ENCODE measurements at regions not wholly inside any gene's neighbourhood (a gene's known extent, or its start where the extent isn't known, plus 50 kb on each side); places are given as distances from the start of the nearest gene placed in this dataset.

- no peak for DNase-seq (ENCODE audit: low read depth in 3 of 3)
Observed at GRCh38 chr2:180739070-180739469, 241.3 kb upstream of the UBE2E3 start.

DNA sequence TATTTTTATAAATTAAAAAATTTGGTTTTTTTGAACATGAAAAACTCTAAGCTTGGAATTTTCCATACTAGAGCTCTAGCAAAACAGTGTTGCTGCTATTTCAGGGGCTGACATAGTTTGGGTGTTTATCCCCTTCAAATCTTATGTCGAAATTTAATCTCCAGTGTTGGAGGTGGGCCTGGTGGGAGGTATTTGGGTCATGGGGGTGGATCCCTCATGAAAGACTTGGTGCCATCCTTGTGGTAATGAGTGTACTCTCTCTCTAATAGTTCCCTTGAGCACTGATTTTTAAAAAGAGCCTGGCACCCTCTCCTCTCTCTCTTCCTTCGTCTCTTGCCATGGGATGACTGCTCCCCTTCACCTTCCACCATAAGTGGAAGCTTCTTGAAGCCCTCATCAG lies 244.6 kb upstream of the UBE2E3 start:
- DNase-seq (ENCODE audit: low read depth in 3 of 3), result no peak

GRCh38 chr2:180734382-180734781 lies 246.0 kb upstream of the UBE2E3 start:
- no peak for DNase-seq (ENCODE audit: low read depth in 3 of 3)

- DNase-seq (ENCODE audit: low read depth in 3 of 3), result no peak
Observed at GRCh38 chr2:180733330-180733729, 247.1 kb upstream of the UBE2E3 start.

DNA sequence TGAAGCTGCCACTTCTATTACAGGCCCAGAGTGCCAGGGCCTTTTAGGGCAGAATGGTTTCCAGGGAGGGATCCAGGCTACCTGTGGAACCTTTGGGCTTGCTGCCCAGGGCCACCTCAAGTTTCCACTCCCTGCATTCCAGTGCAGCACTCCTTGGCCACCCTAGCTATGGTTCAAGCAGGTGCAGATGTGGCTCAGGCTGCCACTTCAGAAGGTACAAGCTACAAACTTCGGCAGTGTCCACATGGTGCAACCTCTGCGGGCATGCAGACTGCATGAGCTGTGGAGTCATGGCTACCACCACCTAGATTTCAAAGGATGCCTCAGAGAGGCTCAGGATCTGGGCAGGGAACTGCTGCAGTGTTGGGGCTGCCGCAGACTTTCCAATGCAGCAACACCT lies 248.1 kb upstream of the UBE2E3 start:
- no peak for DNase-seq (ENCODE audit: low read depth in 3 of 3)

DNA sequence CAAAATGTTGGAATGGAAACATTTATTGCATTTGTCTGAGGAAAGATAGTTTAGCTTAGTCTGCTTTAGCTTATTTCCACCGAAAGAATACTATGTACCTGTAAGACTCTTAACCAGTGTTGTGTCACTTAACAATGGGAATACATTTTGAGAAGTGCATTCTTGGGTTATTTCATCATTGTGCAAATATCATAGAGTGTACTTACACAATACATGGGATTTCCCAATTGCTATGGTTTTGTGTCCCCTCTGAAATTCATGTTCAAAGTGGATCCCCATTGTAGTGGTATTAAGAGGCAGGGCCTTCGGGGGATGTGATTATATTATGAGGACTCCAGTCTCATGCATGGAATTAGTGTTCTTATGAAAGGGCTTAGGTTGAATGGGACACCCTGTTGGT lies 249.4 kb upstream of the UBE2E3 start:
- DNase-seq (ENCODE audit: low read depth in 3 of 3), result no peak

DNA sequence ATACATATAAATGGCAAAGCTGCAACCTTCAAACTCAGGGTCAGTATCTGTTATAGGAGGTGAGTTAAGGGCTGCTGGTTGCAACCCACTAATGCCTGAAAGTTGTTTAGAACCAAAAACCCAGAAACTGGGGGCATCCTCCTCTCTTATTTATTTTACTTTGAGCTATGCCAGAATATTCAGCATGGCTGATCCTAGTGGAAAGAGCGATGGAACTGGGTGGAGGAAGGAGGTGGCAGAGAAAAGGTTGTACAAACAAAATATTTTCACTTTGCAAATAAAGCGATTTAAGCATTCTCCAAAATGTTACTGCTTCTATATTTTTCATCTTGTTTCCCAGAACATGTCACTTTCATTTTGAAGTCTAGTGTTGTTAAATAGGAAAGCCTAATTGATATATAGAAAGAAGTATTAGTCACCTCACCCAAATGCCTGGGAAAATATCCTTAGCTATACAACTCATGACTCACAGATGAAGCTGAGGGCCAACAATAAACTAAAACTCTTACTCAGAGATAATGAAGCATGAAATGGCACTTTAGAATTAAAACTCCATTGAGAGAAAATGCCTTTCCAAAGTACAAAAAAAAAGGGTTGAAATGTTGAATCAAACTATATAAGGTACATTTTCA lies 251.4 kb upstream of the UBE2E3 start:
- DNase-seq (ENCODE audit: low read depth in 3 of 3), result no peak

GRCh38 chr2:180723712-180724111 lies 256.7 kb upstream of the UBE2E3 start:
- DNase-seq (ENCODE audit: low read depth in 3 of 3), result no peak

DNA sequence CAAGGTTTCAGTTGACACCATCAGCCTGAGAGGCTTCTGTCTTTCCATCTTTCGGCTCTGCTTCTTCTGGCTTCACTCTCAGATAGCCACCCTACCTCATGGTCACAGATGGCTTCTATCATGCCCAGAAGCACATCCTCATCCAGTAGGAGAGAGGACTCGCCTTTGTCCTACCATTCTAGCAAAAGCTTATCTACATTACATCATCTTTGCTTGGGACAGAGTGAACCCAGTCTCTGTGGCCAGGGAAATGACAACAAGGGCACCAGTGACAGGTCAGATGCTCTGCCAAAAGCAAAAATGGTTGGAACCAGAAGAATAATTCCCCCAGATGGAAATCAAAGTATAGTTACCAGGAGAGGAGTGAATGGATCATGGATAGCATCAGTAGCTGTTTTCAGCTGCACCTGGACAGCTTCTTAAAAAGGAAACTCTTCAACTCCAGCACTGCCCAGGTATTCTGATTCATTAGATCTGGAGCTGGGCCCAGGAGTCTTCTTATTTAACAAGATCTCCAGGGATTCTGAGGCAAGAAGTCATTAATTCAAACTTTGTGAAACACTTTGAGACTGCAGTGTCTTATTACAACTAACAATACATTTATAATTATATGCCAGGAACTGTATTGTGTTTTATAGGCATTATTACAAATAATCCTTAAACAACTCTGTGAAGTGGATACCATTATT lies 257.7 kb upstream of the UBE2E3 start:
- no peak for DNase-seq (ENCODE audit: low read depth in 3 of 3)

- no peak for DNase-seq (ENCODE audit: low read depth in 3 of 3)
Observed at GRCh38 chr2:180720829-180721228, 259.6 kb upstream of the UBE2E3 start.

GRCh38 chr2:180717588-180717987 lies 262.8 kb upstream of the UBE2E3 start:
- no peak for DNase-seq (ENCODE audit: low read depth in 3 of 3)

GRCh38 chr2:180716186-180717180 lies 263.9 kb upstream of the UBE2E3 start:
- DNase-seq (ENCODE audit: low read depth in 3 of 3), result no peak

- DNase-seq (ENCODE audit: low read depth in 3 of 3), result no peak
Observed at GRCh38 chr2:180715044-180715443, 265.4 kb upstream of the UBE2E3 start.

DNA sequence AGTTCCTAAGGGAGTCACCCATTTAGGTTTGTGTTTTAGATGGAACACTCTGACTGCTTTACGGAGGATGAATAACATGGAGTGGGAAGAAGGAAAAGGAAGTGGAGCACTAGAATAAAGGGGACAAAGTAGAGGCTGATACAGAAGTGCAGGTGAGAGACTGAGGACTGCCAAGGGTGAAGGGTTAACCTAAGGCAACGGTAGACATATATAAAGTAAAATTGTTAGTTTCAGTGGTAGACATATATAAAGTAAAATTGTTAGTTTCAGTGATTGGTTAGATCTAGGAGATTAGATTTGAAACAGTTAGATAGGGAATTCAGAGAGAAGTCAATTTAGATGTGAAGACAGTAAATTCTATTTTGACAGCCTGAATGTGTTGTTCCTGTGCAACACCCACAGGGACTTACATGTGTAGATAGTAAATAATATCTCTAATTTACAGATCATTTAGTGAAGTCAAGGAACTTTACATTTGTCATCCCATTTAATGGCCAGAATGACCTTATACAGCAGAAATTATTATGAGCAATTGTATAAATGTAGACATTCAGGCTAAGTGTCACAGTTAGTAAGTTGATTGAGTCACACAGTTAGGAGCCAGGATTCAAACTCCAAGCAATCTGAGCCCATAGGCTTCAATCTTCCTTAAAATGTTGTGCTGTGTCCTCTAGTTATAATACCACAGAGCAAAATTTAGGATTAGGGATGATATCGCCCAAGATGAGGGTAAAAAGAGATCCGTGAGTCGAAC lies 270.8 kb upstream of the UBE2E3 start:
- no peak for DNase-seq (ENCODE audit: low read depth in 3 of 3)

DNA sequence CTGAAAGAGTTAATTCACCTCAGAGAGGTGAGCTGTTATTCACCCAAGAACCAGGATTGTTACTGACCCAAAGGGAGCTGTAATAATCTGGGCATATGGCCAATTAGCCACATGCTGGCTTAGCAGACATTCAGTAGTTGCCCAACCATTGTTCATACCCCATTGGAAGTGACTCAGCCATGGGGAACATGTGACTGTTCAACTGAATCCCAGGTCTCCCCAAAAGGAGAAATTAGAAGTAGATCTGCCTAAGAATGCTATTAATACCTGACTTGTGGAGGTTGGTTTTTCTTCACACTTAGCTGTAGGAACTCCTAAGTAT lies 272.6 kb upstream of the UBE2E3 start:
- DNase-seq (ENCODE audit: low read depth in 3 of 3), result no peak

DNA sequence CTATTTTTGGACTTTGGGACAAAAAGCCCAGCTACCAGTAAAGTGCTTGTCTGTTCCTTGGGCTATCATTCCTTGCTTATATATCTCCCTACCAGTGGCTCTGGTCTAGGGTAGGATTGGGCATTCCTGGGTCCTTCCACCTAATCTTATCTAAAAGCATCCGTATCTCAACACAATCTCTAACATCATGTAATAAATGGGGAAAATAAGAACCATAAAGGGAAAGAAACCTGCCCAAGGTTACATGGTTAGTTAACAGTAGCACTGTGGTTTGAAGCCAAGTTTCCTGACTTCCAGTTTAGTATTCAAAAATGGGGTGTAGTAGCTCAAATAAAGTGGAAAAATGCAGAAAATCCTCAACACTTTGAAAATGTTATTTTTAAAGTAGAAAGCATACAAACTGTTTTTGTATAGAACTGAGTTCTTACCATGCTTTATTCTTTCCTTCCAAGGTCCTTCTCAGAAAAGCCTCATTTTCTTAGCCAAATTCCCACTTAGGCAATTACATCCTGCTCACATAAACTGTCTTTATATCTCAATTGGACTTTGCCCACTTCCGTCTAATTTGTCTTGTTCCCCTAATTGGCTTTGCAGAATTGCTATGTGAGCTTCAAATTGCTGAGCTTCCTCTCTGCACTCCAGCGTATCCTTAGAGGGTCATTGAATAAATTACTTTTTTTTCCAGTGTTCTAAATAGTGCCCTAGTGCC lies 273.1 kb upstream of the UBE2E3 start:
- no peak for DNase-seq (ENCODE audit: low read depth in 3 of 3)

DNA sequence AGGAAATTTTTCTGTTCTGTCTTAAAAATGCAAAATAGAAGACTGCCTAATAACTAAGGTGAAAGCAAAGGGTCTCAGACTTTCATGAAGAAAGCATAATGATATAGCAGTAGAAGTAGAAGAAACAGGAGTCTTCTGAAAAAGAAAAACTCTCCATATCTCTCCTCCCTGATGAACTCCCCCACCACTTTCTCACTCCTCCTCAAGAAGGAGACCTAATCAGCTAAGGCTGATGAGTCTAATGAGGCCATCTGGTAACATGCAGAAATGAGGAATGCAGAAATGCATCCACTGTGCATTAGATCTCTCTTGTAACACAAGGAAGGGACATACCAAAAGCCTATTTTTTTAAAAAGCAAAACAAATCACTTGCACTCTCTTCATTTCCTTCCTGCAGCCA lies 273.7 kb upstream of the UBE2E3 start:
- DNase-seq (ENCODE audit: low read depth in 3 of 3), result no peak

GRCh38 chr2:180705551-180705950 lies 274.9 kb upstream of the UBE2E3 start:
- DNase-seq (ENCODE audit: low read depth in 3 of 3), result no peak

GRCh38 chr2:180705122-180705521 lies 275.3 kb upstream of the UBE2E3 start:
- DNase-seq (ENCODE audit: low read depth in 3 of 3), result no peak

DNA sequence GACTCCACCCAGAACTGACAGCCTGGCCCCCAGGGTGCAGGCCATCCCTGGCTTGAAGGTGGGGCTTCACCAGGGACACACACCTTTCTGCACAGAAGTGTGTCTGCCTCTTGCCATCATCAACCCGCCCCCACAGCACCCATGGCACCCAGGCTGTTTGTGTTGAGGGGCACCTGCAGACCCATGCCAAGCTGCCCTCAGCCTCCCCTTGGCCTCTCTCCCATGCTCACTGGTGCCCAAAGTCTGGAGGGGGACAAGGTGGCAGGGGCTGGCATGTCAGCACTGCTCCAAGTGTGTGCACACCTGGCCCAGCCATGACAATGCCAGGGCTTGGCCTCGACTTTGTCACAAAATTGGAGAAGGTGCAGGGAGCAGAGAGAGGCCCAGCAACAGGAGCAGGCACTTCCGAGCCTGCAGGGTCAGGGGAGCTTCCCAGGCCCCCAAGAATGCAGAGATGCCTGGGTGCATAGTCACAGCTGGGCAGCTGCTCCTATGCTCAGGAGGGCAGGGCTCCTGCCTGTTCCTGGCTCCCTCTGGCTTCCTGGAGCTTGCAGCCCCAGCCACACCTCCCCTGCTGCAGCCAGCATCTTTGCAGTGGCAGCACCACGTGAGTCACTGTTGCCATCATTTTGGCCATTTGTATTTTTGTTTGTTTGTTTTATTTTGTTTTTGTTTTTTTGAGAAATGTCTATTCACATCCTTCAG lies 280.6 kb upstream of the UBE2E3 start:
- no peak for DNase-seq (ENCODE audit: low read depth in 3 of 3)

GRCh38 chr2:180698668-180699067 lies 281.7 kb upstream of the UBE2E3 start:
- no peak for DNase-seq (ENCODE audit: low read depth in 3 of 3)

Data from stimulated activated CD4-positive, alpha-beta T cell treated with anti-CD3 and anti-CD28 coated beads, TNF-alpha, amount 100 ng/mL, for 48 hours (primary cell).